Urinary bladder (tissue), 3 donors: ENCODE measurements at regions not wholly inside any gene's neighbourhood (a gene's known extent, or its start where the extent isn't known, plus 50 kb on each side); places are given as distances from the start of the nearest gene placed in this dataset.
"Not testable (repeated sequence)": the region's sequence is repeated elsewhere in the genome, so short reads cannot be mapped to it uniquely, and the experiment has no call there.

Experiments used
- DNase-seq: peaks from one replicate; pipeline ENCODE4 v3.0.0-alpha.2; 2015; ENCODE audit errors: extremely low spot score
- H3K27ac ChIP-seq: one replicate; pipeline ENCODE4 v1.5.1; 2013; ENCODE audit warnings: low read depth, mild to moderate bottlenecking, moderate library complexity
- H3K36me3 ChIP-seq: one replicate; pipeline ENCODE4 v1.6.1; 2013; ENCODE audit warnings: mild to moderate bottlenecking, moderate library complexity; ENCODE audit not compliant: insufficient read depth
- H3K4me1 ChIP-seq: one replicate; pipeline ENCODE4 v1.6.1; 2013; ENCODE audit warnings: mild to moderate bottlenecking, moderate library complexity; ENCODE audit not compliant: insufficient read depth
- H3K4me3 ChIP-seq: one replicate; pipeline ENCODE4 v1.5.1; 2013; ENCODE audit warnings: low read depth, low read length
- WGBS: extraction: QIAGEN DNeasy Blood & Tissue Kit; methylation state at CpG from one replicate; pipeline ENCODE4 v1.1.7; 2013; 5-methylcytosine and 5-hydroxymethylcytosine counted together
- donor health status: healthy with polysubstance abuse.
- donor health status: healthy.

DNA sequence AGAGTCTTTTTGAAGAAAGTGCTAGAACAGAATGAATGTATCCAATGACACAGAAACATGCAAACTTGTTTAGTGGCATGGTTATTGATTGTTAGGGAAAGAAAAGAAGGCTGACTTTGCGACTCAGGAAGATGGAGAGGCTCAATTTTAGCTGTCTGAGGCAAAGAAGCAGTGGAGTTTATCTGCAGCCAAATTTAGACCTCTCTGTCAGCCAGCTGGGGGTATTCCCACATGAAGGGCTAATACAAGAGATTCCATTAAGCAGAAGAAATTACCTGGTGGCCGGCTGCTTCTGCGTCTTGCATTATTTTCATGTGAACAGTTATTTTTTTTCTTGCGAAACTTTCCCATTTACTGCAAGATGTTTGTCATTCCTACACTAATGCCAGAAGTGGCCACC, 240.2 kb upstream of the NBEA start:
- H3K36me3 ChIP-seq: no peaks in the 10 kb centered on the region
- no peak overlapping the region for H3K27ac ChIP-seq
- WGBS: 94% methylated on average over 4 of the region's 4 CpGs
- no peak for DNase-seq
- H3K4me1 ChIP-seq: no peaks in the 10 kb centered on the region
- H3K4me3 ChIP-seq: no peak overlapping the region

DNA sequence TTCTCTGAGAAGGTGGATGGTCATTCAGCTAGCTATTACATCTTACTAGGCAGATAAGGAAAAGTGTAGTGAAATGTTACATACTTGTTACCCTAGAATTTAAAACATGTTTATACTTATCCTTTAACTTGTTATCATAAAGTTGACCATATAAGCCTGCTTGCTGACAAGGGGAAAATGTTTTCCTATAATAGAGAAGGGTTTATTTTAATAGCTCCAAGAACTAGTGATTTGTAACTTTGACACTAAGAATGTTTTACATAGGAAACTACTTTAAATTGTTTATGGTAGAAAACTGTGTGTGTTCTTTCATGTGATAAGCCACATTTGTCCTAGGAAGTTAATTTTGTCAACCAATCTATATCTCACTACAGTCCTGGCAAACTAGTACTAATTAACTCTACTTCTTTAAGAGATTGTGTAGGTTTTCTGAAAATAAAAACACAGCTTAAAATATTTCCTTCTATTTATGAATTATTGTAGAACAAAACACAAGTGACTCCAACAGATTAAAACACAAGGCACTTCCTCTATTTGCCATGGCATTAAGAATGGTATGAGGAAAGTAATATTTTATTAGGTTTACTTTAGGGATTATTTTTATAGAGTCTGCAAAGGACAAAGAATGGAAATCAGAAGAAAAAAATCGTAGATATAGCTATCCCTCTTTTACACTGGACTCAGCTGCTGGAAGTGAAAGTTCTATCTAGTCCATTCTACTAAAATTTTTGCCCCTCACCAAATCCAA, 233.3 kb upstream of the NBEA start:
- H3K27ac ChIP-seq: no peak overlapping the region
- H3K4me1 ChIP-seq: no peaks in the 10 kb centered on the region
- no peaks in the 10 kb centered on the region for H3K36me3 ChIP-seq
- DNase-seq: no peak
- WGBS: 9% methylated on average over 1 of the region's 1 CpG
- H3K4me3 ChIP-seq: no peak overlapping the region

DNA sequence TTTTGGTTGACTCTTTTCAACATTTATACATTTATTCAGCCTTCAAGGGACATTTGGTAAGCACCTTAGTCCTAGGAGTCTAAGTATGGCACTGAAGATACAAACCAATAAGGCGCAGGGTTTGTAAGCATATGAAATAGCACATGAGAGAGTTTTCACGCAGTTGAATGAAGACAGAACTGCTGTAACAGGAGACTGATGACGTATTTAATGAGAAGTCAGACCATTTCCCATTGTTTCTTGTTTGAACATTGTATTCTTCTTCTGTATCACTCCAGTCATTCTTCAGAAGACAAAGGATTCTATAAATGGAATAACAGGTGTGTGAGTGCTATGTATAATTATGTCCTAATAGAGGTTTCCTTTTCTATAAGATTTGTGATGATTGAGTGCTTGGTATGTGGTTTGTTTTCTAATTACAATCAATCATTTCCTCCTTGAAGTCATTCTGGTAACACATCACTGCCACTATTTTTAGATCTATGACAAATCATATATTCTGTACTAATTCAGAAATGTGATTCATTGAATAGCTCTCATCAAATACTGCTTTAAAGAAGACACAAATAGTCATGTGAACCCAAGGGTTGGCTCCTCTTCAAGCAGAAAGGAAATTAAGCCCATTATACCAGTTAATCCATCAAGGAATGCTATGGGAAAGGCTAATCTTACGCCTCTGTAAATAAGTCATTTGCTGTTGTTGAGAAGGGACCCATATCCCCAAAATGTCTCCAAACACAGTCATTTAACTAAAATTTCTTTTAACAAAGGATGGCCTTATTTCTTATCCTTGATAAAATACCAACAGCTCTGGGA, 222.8 kb upstream of the NBEA start:
- Histone ChIP-seq H3K4me1 (no peaks in the 10 kb centered on the region), H3K27ac (no peak overlapping the region), H3K4me3 (no peak overlapping the region), H3K36me3 (no peaks in the 10 kb centered on the region)
- no peak for DNase-seq
- WGBS: 88% methylated on average over 4 of the region's 4 CpGs

DNA sequence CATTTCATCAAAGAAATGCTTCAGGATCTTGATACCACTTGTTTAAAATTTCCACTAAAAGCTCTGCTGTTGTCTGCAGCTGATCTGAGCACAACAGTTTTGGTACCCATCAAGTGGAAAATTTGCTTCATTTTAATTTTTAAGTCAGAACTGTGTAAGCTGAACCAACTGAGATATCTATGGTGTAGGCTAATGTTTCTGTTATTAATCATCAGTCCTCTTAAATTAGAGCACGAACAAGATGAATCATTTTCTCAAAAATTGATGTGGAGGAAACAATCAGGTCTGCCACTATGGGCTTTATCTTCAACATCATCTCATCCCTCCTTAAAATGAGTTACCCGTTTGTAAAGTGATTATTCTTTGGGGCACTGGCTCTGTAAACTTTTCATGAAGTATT, 221.5 kb upstream of the NBEA start:
- Histone ChIP-seq H3K36me3 (no peaks in the 10 kb centered on the region), H3K4me3 (no peak overlapping the region), H3K4me1 (no peaks in the 10 kb centered on the region), H3K27ac (no peak overlapping the region)
- DNase-seq: no peak
- 79% methylated on average over 2 of the region's 2 CpGs for WGBS

DNA sequence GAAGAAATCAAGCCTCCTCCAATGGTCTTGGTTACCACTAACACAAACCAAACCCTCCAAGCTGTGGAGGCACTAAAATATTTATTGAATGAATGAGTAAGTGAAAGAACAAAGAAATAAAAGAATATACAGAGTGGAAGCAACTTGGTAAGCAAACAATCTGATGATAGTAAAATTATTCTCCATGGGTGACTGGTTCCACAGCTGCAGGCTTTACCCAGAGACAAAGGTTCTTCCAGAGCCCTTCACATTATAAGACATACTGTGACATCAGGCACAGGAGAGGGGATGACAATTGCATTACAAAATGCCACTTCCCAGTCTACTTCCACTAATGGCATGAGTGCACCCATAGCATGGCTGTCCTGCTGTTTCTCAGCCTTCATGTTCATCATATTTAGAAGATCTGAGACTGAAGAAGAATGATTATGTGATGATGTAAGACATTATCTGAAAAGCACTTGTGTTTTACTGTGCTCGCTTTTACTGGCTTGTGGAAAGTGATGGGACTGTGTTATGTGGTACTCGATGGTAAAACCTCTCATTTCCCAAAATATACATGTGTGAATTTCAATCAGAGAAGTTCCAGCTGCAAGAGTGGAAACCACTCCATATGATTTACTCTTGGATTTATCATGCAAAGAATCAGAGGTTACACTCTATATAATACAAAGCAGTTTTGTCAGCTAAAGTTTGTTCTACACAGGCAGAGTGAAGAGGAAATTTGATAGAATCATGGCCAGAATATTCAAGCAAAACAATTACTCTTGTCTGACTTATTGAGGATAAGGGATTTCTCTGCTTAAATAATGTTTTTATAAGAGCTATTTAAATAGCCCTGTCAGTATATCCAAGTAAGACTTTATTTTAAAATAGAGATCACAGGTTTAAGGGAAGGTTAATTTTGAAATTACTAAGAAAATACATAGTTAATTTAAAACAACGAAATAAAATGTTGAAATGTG, 220.2 kb upstream of the NBEA start:
- WGBS: 42% methylated on average over 3 of the region's 3 CpGs
- DNase-seq: no peak
- no peak overlapping the region for H3K27ac ChIP-seq
- H3K4me1 ChIP-seq: no peaks in the 10 kb centered on the region
- no peak overlapping the region for H3K4me3 ChIP-seq
- no peaks in the 10 kb centered on the region for H3K36me3 ChIP-seq

DNA sequence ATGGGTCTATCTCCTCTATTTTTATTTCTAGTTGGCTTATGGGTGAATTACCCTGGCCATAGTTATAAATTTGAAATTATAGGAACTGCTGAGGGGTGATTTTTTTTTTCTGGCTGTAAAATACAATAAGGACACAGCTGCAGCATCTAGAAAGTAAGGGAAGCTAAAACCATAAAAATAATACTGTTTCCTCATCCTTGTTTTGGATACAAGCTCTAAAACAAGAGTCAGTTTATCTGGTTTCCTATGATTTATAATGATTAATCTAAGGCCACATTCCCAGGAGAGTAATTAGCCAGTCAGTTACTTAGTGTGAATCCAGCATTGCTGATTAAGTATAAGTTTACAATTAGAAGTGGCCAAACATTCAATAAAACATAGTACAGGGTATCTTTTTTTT, 219.1 kb upstream of the NBEA start:
- peak; percentile 48 for DNase-seq
- Histone ChIP-seq H3K4me1 (no peaks in the 10 kb centered on the region), H3K27ac (no peak overlapping the region), H3K36me3 (no peaks in the 10 kb centered on the region), H3K4me3 (no peak overlapping the region)

DNA sequence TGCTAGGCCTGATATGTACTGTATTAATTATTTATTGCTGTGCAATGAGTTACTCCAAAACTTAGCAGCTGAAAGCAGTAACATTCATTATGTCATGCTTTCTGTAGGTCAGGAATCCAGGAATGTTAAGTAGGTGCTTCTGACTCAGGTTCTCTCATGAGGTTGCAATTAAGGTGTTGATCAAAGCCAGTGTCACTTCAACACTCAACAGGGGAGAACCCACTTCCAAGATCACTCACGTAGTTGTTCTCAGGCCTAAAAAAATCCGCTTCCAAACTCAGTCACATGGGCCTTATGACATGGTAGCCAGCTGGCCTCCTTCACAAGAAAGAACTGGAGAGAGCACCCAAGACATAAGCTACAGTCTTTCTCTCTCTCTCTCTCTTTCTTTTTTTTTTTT, 211.1 kb upstream of the NBEA start:
- WGBS: 90% methylated on average over 2 of the region's 2 CpGs
- no peaks in the 10 kb centered on the region for H3K36me3 ChIP-seq
- DNase-seq: no peak
- no peaks in the 10 kb centered on the region for H3K4me1 ChIP-seq
- no peak overlapping the region for H3K4me3 ChIP-seq
- no peak overlapping the region for H3K27ac ChIP-seq

DNA sequence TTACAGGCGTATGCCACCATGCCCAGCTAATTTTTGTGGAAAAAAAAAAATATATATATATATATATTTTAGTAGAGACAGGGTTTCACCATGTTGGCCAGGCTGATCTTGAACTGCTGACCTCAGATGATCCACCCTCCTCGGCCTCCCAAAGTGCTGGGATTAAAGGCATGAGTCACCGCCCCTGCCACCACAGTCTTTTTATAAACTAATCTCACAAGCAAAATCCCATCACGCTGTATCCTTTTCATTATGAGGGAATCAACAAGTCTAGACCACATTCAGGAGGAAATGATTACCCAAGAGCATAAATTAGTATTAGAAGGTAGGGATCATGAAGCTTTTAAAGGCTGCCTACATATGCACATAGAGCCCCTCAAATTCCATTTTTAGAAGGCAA, 210.6 kb upstream of the NBEA start:
- Histone ChIP-seq H3K4me1 (no peaks in the 10 kb centered on the region), H3K4me3 (no peak overlapping the region), H3K27ac (no peak overlapping the region), H3K36me3 (no peaks in the 10 kb centered on the region)
- no peak for DNase-seq
- WGBS: 71% methylated on average over 4 of the region's 4 CpGs

DNA sequence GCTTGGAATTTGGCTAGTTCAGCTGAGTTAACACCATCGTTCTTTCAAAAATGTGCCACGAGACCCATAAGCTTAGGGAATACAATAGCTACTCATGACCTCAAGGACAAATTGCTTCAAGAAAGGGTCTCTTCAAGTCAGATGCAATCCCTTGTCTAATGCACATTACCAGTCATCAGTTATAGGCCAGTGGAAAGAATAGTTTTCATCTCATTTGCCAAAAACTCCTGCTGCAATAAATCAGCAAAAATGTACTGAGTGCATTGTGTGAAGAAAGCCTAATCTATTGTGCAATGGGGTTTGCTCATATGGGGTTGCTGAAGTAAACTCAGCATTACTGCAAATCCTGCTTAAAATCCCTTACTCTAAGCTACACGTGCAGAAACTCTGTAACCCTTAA, 208.3 kb upstream of the NBEA start:
- no peak overlapping the region for H3K27ac ChIP-seq
- H3K36me3 ChIP-seq: no peaks in the 10 kb centered on the region
- WGBS: 46% methylated on average over 3 of the region's 3 CpGs
- H3K4me1 ChIP-seq: no peaks in the 10 kb centered on the region
- DNase-seq: no peak
- no peak overlapping the region for H3K4me3 ChIP-seq

DNA sequence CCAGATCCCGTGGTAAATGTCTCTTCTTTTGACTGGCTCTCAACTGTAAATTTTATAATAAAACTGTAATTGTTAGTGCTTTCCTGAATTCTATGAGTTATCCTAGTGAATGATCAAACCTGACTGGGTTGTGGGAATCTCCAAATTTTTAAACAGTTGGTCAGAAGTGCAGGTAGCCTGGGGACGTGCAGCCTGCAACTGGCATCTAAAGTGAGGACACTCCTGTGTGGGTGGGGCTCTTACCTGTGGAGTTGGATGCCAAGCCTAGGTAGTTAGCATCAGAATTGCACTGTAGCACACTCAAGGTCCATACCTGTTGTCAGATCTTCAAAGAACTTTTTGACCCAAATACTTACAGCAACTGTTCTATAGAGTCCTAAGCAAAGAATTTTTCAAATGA, 207.1 kb upstream of the NBEA start:
- 88% methylated on average over 2 of the region's 2 CpGs for WGBS

DNA sequence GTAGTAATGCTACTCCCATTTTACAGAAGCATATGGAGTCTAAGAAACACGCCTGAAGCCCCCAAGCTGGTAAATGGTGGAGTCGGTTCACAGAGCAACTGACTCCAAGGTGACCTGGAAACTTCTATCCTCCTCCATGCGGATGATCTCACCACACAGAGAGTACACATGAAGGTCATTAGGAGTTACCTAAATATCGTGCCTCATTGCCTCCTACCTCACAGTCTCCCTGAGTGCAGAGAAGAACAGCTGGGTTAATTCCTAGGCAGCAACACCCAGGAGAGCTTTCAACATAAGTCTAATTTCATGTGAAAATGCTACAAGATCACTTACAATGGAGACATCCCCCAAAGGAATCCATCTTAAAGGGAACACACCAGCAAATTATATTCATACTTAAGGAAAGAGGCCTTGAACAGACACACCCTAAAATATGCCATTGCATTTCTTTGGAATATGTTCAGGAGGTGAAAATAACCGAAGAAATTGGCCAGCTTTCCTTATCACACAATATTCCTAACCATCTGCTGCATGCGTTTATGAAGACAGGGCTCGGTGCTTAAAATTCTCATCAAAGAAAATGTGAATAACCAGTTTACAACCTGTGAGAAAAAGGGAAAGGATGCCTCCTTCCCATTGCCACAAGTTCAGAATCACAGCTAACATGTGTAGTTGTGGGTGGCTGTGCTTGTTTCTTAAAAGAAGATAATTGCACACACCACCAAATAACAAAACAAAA, 203.6 kb upstream of the NBEA start:
- Histone ChIP-seq H3K4me1 (no peaks in the 10 kb centered on the region), H3K27ac (no peak overlapping the region), H3K36me3 (no peaks in the 10 kb centered on the region), H3K4me3 (no peak overlapping the region)
- WGBS: 76% methylated on average over 7 of the region's 7 CpGs
- no peak for DNase-seq

More for the DNA sequence above, 207.1 kb upstream of the NBEA start:
- Histone ChIP-seq H3K4me3 (no peak overlapping the region), H3K27ac (no peak overlapping the region), H3K4me1 (no peaks in the 10 kb centered on the region), H3K36me3 (no peaks in the 10 kb centered on the region)
- no peak for DNase-seq

DNA sequence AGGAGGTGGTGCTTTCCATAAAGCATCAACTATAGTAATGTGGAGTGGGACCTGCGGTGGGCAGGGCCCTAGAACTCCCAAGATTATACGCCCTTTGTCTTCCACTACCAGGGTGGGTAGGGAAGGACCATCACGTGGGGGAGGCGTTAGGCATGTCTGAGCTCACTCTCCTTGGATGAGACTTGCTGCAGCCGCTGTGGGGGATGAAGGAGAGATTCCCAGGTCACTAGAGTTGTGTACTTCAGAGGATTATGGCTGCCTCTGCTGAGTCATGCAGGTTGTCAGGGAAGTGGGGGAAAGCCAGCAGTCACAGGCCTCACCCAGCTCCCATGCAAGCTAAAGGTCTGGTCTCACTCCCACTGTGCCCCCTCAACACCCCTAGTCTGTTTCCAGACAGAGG, 195.0 kb upstream of the NBEA start:
- DNase-seq, H3K27ac ChIP-seq, H3K36me3 ChIP-seq, H3K4me3 ChIP-seq, H3K4me1 ChIP-seq: not testable (repeated sequence)
- 74% methylated on average over 5 of the region's 5 CpGs for WGBS

DNA sequence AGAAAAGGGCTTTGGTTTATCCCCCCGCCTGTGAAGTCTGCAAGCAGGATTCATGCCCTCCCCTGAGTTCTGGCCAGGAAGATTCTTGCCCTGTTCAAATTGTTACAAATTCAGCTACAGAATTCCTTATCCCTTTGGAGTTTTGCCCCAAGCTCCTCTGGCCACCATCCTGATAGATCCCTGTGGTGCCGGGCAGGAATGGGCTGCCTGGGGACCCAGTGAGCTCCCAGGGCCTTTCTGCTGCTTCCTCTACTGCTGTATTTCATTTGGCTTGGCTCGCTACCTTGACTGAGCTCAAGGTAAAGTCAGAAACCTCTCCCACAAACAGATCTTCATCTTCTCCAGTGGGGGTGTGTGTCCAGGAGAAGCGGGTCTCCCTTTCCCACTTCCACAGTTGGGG, 194.6 kb upstream of the NBEA start:
- DNase-seq: no peak
- H3K4me1 ChIP-seq: no peaks in the 10 kb centered on the region
- H3K27ac ChIP-seq: no peak overlapping the region
- H3K4me3 ChIP-seq: no peak overlapping the region
- H3K36me3 ChIP-seq: no peaks in the 10 kb centered on the region
- WGBS: 89% methylated on average over 4 of the region's 4 CpGs
